CD4-positive, alpha-beta T cell treated with Interleukin-15 for 1 hour (primary cell): ENCODE measurements at regions not wholly inside any gene's neighbourhood (a gene's known extent, or its start where the extent isn't known, plus 50 kb on each side); places are given as distances from the start of the nearest gene placed in this dataset.

Experiments used
- DNase-seq: peaks from one replicate; pipeline ENCODE4 v3.0.0-alpha.2; 2020

DNA sequence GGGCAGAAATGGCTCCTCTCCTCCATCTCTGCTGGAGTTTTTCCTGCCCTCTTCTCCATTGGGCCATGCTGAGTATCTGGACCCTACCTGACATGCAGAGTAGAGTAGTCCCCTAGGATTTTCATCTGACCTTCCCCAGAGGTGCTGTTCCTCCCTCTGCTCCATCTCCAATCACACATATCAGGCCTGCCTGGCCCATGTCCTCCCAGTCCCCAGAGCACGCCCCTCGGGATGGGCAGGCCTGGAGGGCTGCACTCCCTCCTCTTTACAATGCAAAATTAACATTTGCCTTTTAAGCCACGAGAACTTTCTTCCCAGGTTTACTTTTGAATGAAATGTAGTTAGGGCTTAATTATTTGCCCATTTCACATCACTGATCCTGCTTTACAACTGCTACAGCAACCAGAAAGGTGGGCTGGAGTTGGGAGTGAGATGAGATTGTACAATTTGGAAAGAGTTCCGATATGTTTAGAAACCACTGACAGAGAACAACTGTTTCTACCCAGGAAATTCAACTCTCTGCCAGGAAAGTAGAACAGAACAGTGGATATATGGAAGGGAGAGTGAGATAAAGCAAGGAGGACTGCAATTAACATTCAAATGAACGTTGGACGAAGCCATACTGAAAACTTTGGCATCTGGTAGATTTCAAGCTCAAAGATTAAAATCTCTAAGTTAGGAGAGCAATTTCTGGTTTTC is 184.0 kb upstream of the HABP2 start:
- no peak for DNase-seq

DNA sequence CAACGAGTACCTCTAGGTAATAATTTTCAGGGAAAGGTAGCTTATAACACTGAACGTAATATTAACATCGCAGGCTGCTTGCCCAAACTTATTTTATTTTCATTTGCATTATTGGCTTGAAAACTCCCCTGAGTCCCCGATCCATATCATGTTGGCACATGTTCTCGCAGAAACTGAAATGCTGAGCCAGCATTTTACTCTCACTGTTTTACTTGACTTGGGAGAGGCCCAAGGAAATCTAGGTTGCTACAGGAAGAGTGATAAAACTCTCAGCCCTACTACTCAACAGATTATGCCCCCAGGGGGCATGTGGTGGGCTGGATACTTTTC is 183.5 kb upstream of the HABP2 start:
- DNase-seq = no peak

DNA sequence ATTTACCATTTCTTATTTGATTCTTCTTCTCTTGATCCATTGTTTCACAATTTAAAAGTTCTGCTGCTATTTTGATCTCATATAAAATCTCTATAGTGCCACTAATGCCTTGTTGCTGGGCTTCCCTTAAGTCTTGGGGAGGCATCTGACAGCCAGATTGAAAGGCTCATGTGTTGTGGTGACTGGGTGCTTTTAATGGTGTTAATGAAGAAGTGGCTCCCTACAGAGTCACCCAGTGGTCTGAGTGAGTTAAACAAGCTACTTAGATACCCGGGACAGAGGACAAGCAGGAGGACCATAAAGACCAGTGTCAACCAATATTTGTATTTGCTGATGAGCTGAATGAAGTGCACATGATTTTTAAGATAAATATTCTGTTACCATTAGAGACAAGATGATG is 176.4 kb upstream of the HABP2 start:
- DNase-seq = no peak

DNA sequence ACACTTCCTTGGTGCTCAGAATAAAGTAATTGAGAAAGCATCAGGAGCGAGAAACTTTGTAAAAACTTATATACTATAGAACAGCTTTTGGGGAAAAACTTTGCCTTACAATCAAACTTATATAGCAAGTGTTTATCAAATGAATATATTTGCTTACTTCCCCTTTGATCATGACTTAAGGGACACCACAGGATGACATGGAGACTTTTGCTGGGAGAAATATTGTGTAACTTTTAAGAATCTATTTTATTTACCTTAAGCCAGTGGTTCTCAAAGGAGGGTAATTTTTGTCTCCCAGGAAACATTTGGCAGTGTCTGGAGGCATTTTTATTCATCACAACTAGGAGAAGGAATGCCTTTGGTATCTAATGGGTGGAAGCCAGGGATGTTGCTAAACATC is 173.8 kb upstream of the HABP2 start:
- no peak for DNase-seq

DNA sequence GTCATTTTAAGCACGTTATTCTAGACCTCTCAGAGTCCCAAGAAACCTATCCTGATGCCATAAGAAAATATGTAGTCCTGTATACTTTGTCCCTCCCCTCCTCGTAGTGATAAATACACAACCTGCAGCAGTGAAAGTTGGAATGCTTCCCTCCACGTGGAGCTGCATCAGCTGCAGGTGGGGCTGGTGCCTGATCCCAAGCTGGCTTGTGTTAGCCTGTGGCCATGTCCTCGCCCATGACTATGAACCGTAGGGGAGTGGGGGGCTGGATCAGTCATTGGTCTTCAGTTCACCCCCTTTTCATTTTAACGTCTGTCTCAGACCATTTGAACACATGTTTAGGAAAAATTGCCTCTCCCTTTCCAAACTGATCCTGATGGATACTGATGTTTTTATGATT is 171.4 kb upstream of the HABP2 start:
- DNase-seq = no peak

DNA sequence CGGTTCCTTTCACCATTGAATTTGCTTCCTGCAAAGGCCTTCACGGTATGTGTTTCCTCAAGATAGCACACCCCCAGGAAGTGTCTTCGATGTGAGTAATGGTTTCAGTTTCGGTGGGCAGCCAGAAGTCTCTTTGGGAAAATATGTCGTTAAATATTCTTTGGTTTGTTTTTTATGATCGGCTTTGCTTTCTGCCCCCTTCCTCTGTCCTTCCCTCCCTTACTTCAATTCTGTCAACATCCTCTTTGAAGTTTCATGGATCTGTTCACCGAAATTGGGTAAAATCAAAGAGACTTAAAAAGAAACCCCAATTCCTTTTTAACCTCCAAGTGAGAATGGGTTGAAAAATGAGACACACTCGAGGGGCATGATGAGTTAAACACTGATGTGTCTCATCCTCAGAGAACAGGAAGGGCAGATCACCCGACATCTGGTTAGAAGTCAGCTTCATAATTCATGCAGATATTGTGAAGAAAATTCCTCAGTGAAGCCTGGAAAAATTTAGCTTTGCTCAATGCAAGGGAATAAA is 170.8 kb upstream of the HABP2 start:
- DNase-seq = peak; percentile 46

DNA sequence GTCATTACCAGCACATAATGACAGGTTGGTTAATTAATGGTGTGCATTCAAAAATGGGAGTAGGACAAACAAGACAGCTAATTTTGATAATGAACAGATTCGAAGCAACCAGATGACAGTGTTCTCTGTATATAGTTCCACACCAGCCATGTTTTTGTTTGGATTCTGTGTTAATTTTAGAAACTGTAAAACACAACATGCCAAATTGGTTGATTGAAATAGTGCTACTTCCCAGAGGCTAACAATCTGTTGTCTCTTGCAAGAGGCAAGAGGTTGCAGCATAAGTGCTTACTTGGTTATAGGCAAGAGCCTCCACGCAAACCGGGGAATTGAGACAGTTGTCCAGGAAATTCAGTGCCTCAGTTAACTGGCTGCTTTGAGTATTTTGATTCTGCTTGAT is 170.2 kb upstream of the HABP2 start:
- no peak for DNase-seq

DNA sequence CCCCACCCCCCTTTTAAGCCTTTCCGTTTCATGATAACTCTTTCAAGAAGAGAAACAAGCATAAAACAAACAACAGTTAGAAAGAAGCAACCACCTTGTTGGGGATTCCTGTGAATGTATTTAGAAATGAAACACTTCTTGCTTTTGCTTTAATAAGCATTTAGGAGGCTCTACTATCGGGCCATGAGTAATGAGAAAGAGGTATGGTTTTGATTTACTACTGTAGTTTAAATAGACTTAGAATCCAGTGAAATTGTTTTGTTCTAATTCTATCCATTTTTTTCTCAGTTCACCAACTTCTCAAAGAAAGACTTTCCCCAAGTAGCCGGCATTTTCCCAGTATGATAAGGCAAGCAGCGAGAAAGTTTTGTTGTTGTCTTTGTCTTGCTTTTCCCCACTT is 168.7 kb upstream of the HABP2 start:
- no peak for DNase-seq

DNA sequence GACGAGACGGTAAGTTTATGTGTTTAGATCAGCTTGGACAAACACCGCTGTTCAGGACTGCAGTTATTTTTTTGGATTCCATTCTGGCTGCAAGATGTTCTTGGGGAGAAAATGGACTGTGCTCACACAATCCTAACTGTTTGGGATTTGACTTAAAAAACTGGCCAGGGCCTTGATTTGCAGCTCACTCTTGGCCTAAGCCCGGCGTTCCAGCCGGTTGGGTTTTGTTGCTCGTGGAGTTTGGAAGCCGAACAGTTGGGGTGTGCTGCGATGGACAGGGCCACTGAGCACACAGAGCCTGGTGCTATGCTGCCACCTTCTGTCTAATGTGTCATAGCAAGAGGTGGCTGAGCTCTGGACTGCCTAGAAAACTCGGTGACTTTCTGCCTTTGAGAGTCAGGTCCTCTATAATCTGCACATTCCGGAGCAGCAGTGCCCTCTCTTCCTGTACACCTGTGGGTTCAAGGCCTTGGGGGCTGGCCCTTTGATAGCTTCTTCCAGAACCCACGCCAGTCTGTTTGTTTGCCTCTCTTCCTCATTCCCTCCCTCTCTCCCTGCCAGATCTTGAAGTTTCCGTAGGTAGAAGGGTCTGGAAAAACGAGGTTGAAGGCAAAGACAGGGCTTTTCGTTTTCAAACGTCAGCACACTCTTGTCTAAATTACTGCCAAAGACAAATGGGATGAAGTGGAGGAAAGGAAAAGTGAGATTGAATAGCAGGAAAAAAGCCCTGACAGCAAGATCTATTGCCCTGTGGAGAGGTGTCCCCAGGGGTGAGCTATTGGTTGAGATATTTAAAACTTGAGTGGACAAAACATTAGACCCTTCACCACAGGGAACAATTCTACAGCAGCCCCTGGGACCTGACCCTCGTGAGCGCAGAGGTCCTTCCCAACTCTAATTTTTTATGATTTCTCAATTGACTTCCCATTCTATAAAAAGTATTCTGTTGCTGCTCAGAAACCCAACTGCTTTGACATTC is 167.5 kb upstream of the HABP2 start:
- peak; percentile 68 for DNase-seq

DNA sequence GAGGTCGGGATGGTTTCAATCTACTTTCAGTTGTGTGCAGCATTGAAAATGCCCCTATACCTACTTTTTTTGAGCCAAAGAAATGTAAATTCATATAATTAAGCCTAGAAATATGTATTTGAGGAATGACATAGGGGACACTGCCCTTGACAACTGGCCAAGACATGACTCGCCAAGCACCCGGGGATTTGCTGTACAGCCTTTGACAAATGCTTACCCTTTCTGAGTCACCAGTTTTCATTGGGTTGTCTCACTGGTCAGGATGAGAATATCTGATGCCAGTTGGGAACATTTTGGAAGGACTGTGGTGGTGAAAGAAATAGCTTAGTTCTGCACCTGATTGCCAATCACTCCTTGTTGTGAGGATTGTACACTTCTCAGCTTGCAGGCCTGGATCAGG is 166.8 kb upstream of the HABP2 start:
- DNase-seq = no peak

DNA sequence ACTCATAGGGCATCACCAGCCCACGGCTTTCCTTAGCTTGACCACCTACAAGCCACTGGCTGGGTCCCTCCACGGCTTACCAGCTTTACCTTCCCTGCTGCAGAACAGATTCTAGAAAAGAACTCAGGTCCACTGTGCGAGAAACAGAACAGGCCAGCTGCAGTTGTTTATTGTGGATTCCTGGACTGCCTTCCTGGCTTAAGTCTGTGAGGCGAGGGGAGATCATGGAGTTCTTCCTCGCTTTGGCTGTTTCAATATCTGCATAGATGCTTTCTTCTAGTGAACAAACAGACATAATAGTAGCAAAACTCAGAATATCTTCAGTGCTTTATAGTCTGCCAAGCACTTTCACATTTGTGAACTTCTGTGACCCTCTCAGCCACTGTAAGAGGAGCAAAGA is 162.9 kb upstream of the HABP2 start:
- DNase-seq = no peak

DNA sequence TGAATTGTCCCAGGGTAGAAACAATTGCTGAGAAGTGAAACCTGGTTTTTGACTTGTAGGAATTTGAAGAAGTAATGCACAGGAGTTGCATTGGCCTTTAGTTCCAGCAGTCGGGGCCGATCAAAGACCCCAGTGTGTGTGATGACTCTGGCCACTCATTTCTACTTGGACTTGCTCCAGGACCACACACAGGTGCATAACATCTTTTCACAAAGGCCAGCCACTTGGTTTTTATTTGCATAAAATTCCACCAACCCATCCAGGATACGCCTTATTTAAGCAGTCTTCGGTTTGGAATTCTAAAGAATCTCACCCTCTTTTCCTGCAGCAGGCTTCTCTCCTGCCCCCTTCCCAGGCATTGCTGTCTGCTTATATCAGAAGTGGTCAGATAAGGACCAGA is 162.0 kb upstream of the HABP2 start:
- no peak for DNase-seq

DNA sequence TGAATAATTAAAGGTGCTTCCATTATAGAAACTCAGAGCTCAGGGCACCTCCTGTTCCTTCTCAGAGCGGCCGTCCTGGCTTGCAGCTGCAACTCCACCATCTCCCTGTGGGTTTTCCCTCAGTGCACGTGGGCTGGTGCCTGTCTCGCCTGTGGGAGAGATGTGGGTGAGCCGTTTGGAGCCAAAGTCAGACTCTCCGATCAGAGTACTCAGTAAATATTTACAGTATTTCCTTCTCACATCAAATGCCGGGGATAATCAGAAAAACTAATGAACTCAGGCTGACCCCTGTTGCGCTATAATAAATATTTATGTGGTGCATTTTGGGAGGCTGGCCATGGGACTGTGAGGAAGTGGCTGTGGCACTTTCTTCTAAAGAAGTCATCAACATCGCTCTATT is 155.8 kb upstream of the HABP2 start:
- DNase-seq = no peak

DNA sequence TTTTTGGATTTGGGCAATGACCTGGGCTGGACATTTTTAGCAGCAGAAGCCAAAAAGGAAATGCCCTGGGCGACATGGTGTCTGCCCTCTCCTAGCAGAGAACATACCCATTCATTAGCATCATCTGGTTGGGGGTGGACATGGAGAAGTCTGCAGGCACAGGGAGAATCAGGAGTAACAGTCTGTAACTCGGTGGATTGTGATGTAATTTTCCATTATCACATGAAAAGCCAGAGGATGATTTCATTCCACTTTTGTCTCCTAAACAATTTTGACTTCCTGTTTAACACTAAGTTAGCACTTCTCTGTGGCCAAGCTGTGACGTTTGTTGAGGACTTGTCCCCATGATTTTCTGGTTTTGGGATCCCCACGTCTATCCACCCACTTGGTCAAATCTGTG is 153.8 kb upstream of the HABP2 start:
- DNase-seq = no peak

DNA sequence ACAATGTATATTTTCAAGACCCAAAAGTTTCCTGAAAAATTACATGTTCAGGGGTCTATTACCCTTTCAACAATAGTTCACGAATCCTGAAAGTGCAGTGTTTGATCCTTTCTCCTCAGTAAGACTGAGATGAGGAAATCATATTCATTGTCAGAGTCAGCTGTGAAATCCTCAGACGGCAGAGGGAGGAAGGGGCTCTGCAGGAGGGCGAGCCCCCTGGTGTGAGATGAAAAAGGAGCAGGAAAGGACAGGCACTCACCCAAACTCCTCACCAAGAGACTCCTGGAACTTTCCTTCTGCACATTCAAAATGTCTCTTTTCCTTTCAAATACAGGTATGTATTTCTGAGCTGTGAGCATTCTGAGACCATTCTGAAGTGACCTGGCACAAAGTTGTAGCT is 150.3 kb upstream of the HABP2 start:
- no peak for DNase-seq

DNA sequence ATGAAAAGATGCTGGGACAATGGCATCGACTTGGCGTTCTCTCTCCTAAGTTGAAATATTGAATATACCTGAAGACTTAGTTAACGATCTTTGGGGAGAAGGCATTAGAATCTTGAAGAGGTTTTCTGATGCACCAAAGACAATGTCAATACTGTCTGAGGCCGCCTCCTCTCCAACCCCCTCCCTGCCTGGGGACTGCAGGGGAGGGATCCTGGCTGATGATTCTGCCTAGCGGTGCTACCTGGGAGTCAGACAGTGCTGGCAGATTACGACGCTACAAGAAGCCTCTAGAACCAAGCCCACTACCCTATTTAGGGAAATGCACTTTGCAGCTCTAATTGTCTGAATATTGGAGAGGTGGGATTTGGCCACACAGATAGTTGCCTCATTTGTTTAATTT is 145.6 kb upstream of the HABP2 start:
- DNase-seq = no peak

DNA sequence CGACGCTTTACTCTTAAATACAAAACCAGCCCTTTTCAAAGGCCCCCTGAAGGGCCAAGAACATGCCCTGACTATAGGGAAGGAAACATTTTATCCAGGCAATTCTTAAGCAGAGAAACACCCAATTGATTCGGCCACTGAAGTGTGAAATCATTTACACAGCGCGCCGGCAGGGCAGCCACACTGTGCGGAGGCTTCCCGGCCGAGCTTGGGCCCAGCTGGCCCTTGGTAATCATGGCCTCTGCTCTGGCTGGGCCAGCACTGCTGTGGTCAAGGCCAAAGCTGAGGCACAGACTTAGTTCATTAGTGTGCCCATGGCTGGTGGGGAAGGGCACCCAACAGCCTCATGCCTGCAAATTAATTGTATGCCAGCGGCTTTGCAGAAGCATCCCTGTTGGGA is 143.7 kb upstream of the HABP2 start:
- DNase-seq = no peak

DNA sequence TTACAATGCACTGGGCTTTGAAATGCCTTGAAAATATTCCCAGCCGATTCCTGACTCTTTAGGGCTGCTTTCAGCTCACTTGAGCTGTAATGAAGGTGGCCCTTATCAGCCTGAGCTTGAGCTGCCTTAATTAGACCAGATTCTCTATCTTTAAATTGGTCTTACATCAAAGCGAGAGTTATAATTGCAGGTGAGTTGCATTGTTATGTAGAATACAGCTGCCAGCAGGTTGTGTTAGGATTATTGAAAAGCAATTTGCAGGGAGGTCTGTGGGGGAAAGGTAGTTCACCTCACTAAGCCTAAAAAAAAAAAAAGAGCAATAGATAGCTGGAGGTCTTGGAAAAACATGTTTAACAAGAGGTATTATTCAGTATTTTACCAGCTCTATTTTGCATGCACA is 142.2 kb upstream of the HABP2 start:
- DNase-seq = no peak

DNA sequence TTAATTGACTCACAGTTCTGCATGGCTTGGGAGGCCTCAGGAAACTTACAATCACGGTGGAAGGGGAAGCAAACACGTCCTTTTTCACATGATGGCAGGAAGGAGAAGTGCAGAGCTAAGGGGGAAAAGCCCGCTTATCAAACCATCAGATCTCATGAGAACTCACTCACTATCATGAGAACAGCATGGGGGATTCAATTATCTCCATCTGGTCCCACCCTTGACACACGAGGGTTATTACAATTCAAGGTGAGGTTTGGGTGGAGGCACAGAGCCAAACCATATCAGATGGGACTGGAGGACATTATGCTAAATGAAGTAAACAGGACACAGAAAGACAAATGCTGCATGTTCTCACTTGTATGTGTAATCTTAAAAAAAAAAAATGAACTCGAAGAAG is 141.4 kb upstream of the HABP2 start:
- DNase-seq = no peak

DNA sequence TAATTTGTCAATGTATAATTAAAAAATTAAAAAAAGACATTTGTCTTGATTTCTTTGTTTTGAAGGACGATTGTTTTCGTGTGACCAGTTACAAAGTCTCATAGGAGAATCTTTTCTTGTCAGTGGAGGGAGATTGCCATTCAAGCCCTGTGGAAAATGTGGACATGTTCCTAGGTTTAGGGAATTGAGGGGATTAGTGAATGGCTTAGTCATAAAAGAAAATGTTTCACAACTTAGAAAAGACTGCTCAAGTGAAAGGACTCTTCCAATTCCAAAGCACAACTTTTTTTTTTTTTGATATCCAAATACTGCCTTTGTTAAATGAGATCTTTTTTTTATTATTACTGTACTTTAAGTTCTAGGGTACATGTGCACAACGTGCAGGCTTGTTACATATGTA is 140.7 kb upstream of the HABP2 start:
- DNase-seq = no peak

DNA sequence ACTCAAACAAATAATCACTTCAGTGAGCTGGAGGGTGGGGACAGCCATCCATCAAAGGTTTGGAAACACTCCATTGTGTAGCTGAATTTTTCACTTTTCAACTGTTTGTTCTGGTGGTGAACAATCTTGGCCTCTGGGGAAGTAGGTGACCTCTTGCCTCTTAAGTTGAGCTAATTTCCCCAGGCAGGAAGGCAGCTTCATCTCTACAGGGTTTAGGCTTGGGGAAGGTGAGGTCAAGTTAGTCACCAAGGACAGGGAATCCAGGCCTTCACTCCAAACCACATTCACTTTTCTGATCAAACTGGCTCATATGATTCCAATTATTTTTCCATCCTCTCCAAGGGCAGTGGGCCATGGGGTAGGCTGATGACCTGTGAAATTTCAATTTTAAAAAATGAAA is 138.3 kb upstream of the HABP2 start:
- DNase-seq = no peak

DNA sequence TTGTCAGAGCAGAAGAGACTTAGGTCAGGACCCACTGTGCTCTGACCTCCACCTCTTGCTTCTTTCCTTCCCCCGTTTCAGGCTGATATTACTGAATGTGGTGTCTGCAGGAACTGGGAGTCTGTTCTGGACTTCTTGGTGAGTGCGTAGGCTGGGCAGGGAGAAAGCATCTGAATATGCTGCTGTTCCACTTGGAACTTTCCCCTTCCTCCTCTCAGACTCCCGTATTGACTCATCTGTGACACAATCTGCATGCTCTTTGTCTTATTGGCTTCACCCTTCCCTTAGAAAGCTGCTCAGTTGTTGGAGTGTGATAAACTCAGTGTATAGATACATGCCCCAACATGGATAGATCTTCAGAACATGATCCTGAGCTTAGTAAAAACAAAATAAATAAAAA is 137.6 kb upstream of the HABP2 start:
- DNase-seq = no peak

DNA sequence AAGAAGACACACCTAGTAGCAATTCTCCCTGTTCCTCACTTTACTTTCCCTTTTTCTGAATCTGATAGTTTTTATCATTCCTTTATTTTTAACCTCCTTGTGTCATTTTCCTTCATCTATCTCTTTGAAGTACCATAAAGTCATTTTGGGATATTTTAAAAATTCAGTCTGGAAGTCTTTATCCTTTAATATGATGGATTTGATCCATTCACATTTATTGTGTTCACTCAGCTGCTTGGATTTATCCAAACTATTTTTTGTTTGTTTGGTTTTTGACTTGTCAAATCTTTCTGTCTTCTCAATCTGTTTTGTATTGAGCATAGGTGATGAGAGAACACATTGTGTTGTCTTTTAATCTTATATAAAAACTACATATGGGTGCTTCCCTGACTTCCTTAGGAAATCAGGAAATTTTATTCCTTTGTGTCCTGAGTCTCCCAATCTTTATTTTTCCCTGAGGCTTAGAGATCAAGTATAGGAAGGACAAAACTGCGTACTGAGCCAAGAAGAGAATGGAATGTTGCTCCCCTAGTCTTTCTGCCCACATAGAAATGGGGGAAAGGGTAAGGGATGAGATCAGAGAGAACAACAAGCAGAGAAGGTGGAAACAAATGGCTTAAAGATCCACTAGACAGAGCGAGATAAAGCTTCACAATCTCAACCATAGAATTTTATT is 132.7 kb upstream of the HABP2 start:
- DNase-seq = no peak
